Astrocyte (in vitro differentiated cells and primary cell): ENCODE measurements at regions not wholly inside any gene's neighbourhood (a gene's known extent, or its start where the extent isn't known, plus 50 kb on each side); places are given as distances from the start of the nearest gene placed in this dataset.

Experiments
- DNase-seq: peaks from one replicate; pipeline ENCODE4 v3.0.0-alpha.2; 2010; ENCODE audit warnings: low read depth
- FAIRE-seq: peaks from 2 replicates; lab custom pipeline; 2011; peaks lifted over from hg19 to GRCh38; lab: Jason Lieb, UNC
- H2AFZ ChIP-seq: 2 replicates; pipeline ENCODE4 v1.6.0; 2012; ENCODE audit warnings: low read depth, low read length, inconsistent platforms
- H3K27ac ChIP-seq: 2 replicates; pipeline ENCODE4 v1.5.1; 2011; ENCODE audit warnings: low read depth, low read length, inconsistent platforms
- H3K27me3 ChIP-seq: 2 replicates; pipeline ENCODE4 v1.6.0; 2011; ENCODE audit warnings: low read length, inconsistent platforms; ENCODE audit not compliant: insufficient read depth
- H3K36me3 ChIP-seq: 2 replicates; pipeline ENCODE4 v1.5.1; 2011; ENCODE audit warnings: low read length, inconsistent platforms; ENCODE audit not compliant: insufficient read depth
- H3K4me1 ChIP-seq: 2 replicates; pipeline ENCODE4 v1.5.1; 2011; ENCODE audit warnings: low read length, inconsistent platforms; ENCODE audit not compliant: insufficient read depth
- H3K4me2 ChIP-seq: 2 replicates; pipeline ENCODE4 v1.6.0; 2012; ENCODE audit warnings: low read length, inconsistent platforms
- H3K4me3 ChIP-seq: 2 replicates; pipeline ENCODE4 v1.5.1; 2011; ENCODE audit warnings: low read depth, mild to moderate bottlenecking, low read length, inconsistent platforms; ENCODE audit not compliant: insufficient read depth
- H3K79me2 ChIP-seq: 2 replicates; pipeline ENCODE4 v1.6.0; 2012; ENCODE audit warnings: mild to moderate bottlenecking, low read length, inconsistent platforms; ENCODE audit not compliant: insufficient read depth
- H3K9ac ChIP-seq: 2 replicates; pipeline ENCODE4 v1.6.0; 2012; ENCODE audit warnings: mild to moderate bottlenecking, low read length, inconsistent platforms
- H3K9me3 ChIP-seq: 2 replicates; pipeline ENCODE4 v1.5.1; 2012; ENCODE audit warnings: low read depth, mild to moderate bottlenecking, low read length, inconsistent platforms; ENCODE audit not compliant: insufficient read depth
- H4K20me1 ChIP-seq: 2 replicates; pipeline ENCODE4 v1.6.0; 2012; ENCODE audit warnings: low read length, inconsistent platforms; ENCODE audit not compliant: insufficient read depth
- H3K27ac Mint-ChIP-seq: one replicate; pipeline ENCODE4 v1.8.0; 2021; ENCODE audit warnings: mild to moderate bottlenecking, mixed read lengths; ENCODE audit not compliant: unreplicated experiment
- H3K27me3 Mint-ChIP-seq: one replicate; pipeline ENCODE4 v1.8.0; 2021; ENCODE audit warnings: low read depth, mixed read lengths; ENCODE audit not compliant: unreplicated experiment
- H3K36me3 Mint-ChIP-seq: one replicate; pipeline ENCODE4 v1.8.0; 2021; ENCODE audit warnings: low read depth, mixed read lengths; ENCODE audit not compliant: unreplicated experiment
- H3K4me1 Mint-ChIP-seq: one replicate; pipeline ENCODE4 v1.8.0; 2021; ENCODE audit warnings: low read depth, mixed read lengths; ENCODE audit not compliant: unreplicated experiment
- H3K4me3 Mint-ChIP-seq: one replicate; pipeline ENCODE4 v1.8.0; 2021; ENCODE audit warnings: mild to moderate bottlenecking, moderate library complexity, mixed read lengths; ENCODE audit not compliant: unreplicated experiment
- H3K9me3 Mint-ChIP-seq: one replicate; pipeline ENCODE4 v1.8.0; 2021; ENCODE audit warnings: mild to moderate bottlenecking, mixed read lengths; ENCODE audit not compliant: unreplicated experiment
- CTCF ChIP-seq: IDR thresholded peaks from 2 replicates; pipeline ENCODE4 v1.5.1; 2011; ENCODE audit warnings: low read depth, mild to moderate bottlenecking, inconsistent platforms, low read length, moderate library complexity; ENCODE audit not compliant: insufficient read depth
- EZH2 ChIP-seq: IDR thresholded peaks from 2 replicates; pipeline ENCODE4 v1.6.1; 2012; ENCODE audit warnings: mild to moderate bottlenecking, low read length, inconsistent platforms; ENCODE audit not compliant: insufficient read depth

- Histone ChIP-seq H3K36me3 (no peaks in the 10 kb centered on the region), H3K9me3 (no peaks in the 10 kb centered on the region), H3K9ac (no peak overlapping the region), H3K79me2 (no peaks in the 10 kb centered on the region), H4K20me1 (no peaks in the 10 kb centered on the region), H2AFZ (no peak overlapping the region), H3K27ac (no peak overlapping the region), H3K4me2 (no peak overlapping the region), H3K4me1 (peaks cover 11% of the 10 kb centered on the region), H3K27me3 (no peaks in the 10 kb centered on the region), H3K4me3 (no peak overlapping the region)
- peaks cover 8% of the 10 kb centered on the region for H3K4me1 Mint-ChIP-seq
- TF ChIP-seq EZH2 (no peak), CTCF (no peak)
- H3K27me3 Mint-ChIP-seq: no peaks in the 10 kb centered on the region
- DNase-seq (no peak), FAIRE-seq (no peak)
- no peak overlapping the region for H3K27ac Mint-ChIP-seq
- no peaks in the 10 kb centered on the region for H3K9me3 Mint-ChIP-seq
- H3K36me3 Mint-ChIP-seq: no peaks in the 10 kb centered on the region
- no peak overlapping the region for H3K4me3 Mint-ChIP-seq
Measured at GRCh38 chr13:86447479-86447878, 648.3 kb upstream of the SLITRK6 start.

DNA sequence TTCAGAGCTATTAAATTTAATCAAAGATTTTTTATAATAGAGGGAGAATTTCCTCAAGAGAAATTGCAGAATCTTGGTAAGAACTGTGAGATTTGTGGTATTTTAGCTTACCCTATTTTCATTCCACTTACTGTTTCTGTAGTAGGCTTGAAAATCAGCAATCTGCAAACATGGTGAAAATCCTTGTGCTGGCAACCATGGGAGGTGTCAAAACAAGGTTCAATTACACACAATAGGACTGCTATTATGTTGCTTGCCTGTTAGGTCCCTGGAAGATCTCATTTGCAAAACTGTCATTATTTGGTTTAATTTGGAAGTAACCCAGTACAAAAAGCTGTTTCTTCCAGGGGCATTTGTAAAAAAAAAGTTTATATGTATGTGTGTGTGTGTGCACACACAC is 662.8 kb upstream of the SLITRK6 start:
- Mint-ChIP-seq H3K27me3 (no peaks in the 10 kb centered on the region), H3K4me1 (no peaks in the 10 kb centered on the region), H3K9me3 (no peaks in the 10 kb centered on the region), H3K4me3 (no peak overlapping the region), H3K36me3 (no peaks in the 10 kb centered on the region), H3K27ac (no peak overlapping the region)
- no peak for FAIRE-seq
- no peaks in the 10 kb centered on the region for H3K27me3 ChIP-seq
- no peaks in the 10 kb centered on the region for H3K36me3 ChIP-seq
- TF ChIP-seq CTCF: no peak
- TF ChIP-seq EZH2: no peak
- no peak overlapping the region for H3K4me2 ChIP-seq
- H3K9ac ChIP-seq: no peak overlapping the region
- no peak for DNase-seq
- no peak overlapping the region for H3K4me3 ChIP-seq
- no peak overlapping the region for H2AFZ ChIP-seq
- no peak overlapping the region for H3K27ac ChIP-seq
- no peaks in the 10 kb centered on the region for H4K20me1 ChIP-seq
- no peaks in the 10 kb centered on the region for H3K9me3 ChIP-seq
- no peaks in the 10 kb centered on the region for H3K4me1 ChIP-seq
- no peaks in the 10 kb centered on the region for H3K79me2 ChIP-seq

DNA sequence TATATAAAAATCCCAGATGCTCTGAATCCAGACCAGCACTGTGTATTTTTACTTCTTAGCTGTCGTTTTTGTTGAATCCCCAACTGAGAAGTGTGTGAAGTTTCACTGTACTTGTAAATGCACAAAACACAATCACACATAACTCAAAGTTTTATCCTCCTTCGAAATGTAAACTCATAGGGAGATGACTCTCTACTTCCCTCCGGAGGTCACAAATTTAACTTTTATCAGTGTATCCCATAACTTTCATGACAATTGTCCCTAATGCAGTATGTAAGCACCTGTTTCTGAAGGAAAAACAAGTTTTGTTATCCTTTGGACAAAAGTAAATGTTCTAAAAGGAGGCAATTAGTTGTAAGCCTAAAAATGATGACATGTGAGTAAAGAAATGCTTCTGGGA is 665.0 kb upstream of the SLITRK6 start:
- H3K27me3 ChIP-seq: no peaks in the 10 kb centered on the region
- TF ChIP-seq CTCF (peak; percentile 28), EZH2 (no peak)
- H3K9me3 Mint-ChIP-seq: no peaks in the 10 kb centered on the region

More for the DNA sequence above, 665.0 kb upstream of the SLITRK6 start:
- no peaks in the 10 kb centered on the region for H3K9me3 ChIP-seq
- no peak for DNase-seq
- no peak overlapping the region for H3K9ac ChIP-seq
- no peaks in the 10 kb centered on the region for H3K27me3 Mint-ChIP-seq
- H3K4me3 Mint-ChIP-seq: no peak overlapping the region
- no peak for FAIRE-seq
- H3K36me3 ChIP-seq: no peaks in the 10 kb centered on the region
- H3K4me1 ChIP-seq: no peaks in the 10 kb centered on the region
- H3K27ac ChIP-seq: no peak overlapping the region
- H3K4me2 ChIP-seq: no peak overlapping the region
- no peak overlapping the region for H2AFZ ChIP-seq
- H4K20me1 ChIP-seq: no peaks in the 10 kb centered on the region
- no peaks in the 10 kb centered on the region for H3K4me1 Mint-ChIP-seq
- H3K27ac Mint-ChIP-seq: no peak overlapping the region
- H3K36me3 Mint-ChIP-seq: no peaks in the 10 kb centered on the region
- no peaks in the 10 kb centered on the region for H3K79me2 ChIP-seq
- no peak overlapping the region for H3K4me3 ChIP-seq
